ENCODE measurements at regions not wholly inside any gene's neighbourhood (a gene's known extent, or its start where the extent isn't known, plus 50 kb on each side); places are given as distances from the start of the nearest gene placed in this dataset.

DNA sequence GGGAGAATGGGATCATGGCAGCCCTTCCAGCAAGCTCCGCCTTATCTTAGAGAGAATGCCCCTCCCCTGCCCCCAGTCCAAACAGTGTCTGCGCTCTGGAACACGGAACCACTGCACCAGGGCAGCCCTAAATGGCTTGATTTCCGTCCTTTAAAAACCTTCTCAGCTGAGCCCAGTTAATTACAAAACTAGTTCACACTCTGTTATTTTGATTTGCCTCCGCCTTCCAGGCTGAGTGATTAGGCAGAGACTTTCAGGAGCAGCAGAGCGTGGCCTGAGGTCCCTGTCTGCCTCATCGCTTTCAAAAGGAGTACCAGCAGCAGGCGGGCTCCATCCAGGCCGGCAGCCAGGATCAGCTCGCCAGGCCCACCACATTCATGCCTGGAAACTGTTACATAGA lies 313.0 kb downstream of the BRD1 start:
- TF ChIP-seq GATA3 (IDR thresholded peaks at IDR 0.05; ENCODE audit: low read depth, low read length), result no peak
- no peak for TF ChIP-seq GATA2 (IDR thresholded peaks at IDR 0.05; ENCODE audit: low read depth, low read length)
